HG03159 (cell line): ENCODE measurements at regions not wholly inside any gene's neighbourhood (a gene's known extent, or its start where the extent isn't known, plus 50 kb on each side); places are given as distances from the start of the nearest gene placed in this dataset.

Source experiments
- ATAC-seq: cut with Tn5 transposase; IDR thresholded peaks from one replicate; pipeline ENCODE4 v1.9.1; 2021; ENCODE audit warnings: mild to moderate bottlenecking, moderate library complexity; ENCODE audit not compliant: unreplicated experiment

GRCh38 chr16:49128740-49129139 lies 152.9 kb downstream of the CBLN1 start:
- no peak for ATAC-seq

GRCh38 chr16:49127103-49127502 lies 154.5 kb downstream of the CBLN1 start:
- no peak for ATAC-seq

GRCh38 chr16:49121636-49122035 lies 160.0 kb downstream of the CBLN1 start:
- no peak for ATAC-seq

GRCh38 chr16:49120631-49121030 lies 161.0 kb downstream of the CBLN1 start:
- no peak for ATAC-seq

- no peak for ATAC-seq
Observed at GRCh38 chr16:49116873-49117272, 164.8 kb downstream of the CBLN1 start.

- ATAC-seq = no peak
Observed at GRCh38 chr16:49115956-49116355, 165.7 kb downstream of the CBLN1 start.

- no peak for ATAC-seq
Observed at GRCh38 chr16:49112754-49113153, 168.9 kb downstream of the CBLN1 start.

GRCh38 chr16:49111351-49111750 lies 170.3 kb downstream of the CBLN1 start:
- ATAC-seq = no peak

- no peak for ATAC-seq
Observed at GRCh38 chr16:49108611-49109010, 173.0 kb downstream of the CBLN1 start.

GRCh38 chr16:49103298-49103697 lies 178.3 kb downstream of the CBLN1 start:
- ATAC-seq = no peak

- no peak for ATAC-seq
Observed at GRCh38 chr16:49101997-49102396, 179.6 kb downstream of the CBLN1 start.

- no peak for ATAC-seq
Observed at GRCh38 chr16:49100366-49100765, 181.3 kb downstream of the CBLN1 start.

- ATAC-seq = no peak
Observed at GRCh38 chr16:49097964-49098363, 183.7 kb downstream of the CBLN1 start.

GRCh38 chr16:49096176-49096945 lies 185.3 kb downstream of the CBLN1 start:
- ATAC-seq = no peak

GRCh38 chr16:49095539-49095938 lies 186.1 kb downstream of the CBLN1 start:
- ATAC-seq = no peak

GRCh38 chr16:49094471-49094870 lies 187.2 kb downstream of the CBLN1 start:
- ATAC-seq = no peak

- no peak for ATAC-seq
Observed at GRCh38 chr16:49093939-49094338, 187.7 kb downstream of the CBLN1 start.

GRCh38 chr16:49092704-49093103 lies 188.9 kb downstream of the CBLN1 start:
- ATAC-seq = no peak

- no peak for ATAC-seq
Observed at GRCh38 chr16:49089533-49089932, 192.1 kb downstream of the CBLN1 start.

GRCh38 chr16:49089039-49089438 lies 192.6 kb downstream of the CBLN1 start:
- ATAC-seq = no peak

- ATAC-seq = no peak
Observed at GRCh38 chr16:49085686-49086085, 196.0 kb downstream of the CBLN1 start.

GRCh38 chr16:49084628-49085390 lies 196.8 kb downstream of the CBLN1 start:
- ATAC-seq = no peak
